Skin of body (tissue), 1 donor: ENCODE measurements at regions not wholly inside any gene's neighbourhood (a gene's known extent, or its start where the extent isn't known, plus 50 kb on each side); places are given as distances from the start of the nearest gene placed in this dataset.

Experiments used
- DNase-seq: peaks from one replicate; lab custom pipeline; 2025; lab: John Stamatoyannopoulos, UW

GRCh38 chr2:215772634-215773563, 240.5 kb downstream of the MREG start:
- DNase-seq: no peak

DNA sequence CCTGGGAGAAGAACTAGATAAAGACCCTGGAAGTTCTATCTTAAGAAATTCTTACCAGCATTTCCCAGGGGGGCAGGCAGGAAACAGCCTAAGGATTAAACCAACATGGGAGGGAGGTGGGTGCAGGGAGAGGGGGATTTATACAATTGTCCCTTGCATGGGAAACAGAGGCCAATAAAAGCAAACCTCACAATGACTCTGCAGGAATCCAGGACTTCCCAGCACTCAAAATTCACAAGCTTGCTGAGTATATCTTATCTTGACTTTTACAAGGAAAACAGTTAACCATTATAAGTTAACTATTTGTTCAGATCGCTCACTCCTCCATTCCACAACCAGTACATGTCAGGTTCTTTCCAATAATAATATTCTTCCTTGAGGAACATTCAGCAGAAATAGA, 241.3 kb downstream of the MREG start:
- no peak for DNase-seq

- DNase-seq: no peak
Observed at GRCh38 chr2:215771241-215771640, 242.1 kb downstream of the MREG start.

DNA sequence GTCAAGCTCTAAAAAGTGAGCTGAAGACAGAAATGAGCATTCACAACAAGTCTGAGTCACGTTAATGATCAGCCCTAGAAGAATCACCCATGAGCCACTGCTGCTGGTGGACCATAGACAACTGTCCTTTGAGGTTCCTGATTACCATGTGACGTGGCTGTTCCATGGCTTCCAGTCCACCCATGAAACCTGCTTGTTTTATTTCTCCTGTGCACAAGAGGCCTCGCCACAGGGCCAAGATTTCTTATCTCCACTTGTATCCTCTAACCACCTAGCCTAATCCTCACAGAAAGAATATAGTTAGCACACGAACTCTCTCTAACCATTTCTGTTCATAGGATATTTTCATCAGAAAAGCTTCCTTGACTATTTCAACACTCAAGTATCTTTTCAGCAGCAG, 242.7 kb downstream of the MREG start:
- no peak for DNase-seq

DNA sequence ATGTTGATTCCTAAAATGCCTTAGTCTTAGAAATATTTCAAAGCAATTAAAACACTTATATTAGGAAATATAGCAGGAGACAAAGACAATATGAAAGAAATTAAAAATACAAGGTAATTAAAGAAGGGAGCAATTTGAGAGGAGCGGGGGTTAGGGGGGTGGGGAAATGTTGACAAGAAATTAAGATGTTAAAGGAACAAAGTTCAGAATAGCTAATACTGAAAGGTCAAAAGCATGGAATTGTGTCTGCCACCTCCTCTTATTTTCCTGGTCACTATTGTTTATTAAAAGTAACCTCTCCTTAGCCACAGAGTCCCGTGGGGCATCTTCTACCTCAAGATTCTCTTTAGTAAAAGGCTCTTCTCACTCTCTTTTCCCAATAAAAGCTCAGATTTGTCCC, 244.1 kb downstream of the MREG start:
- no peak for DNase-seq

- no peak for DNase-seq
Observed at GRCh38 chr2:215767625-215768024, 245.7 kb downstream of the MREG start.

GRCh38 chr2:215765729-215766360, 247.5 kb downstream of the MREG start:
- no peak for DNase-seq

GRCh38 chr2:215764441-215765048, 248.8 kb downstream of the MREG start:
- DNase-seq: no peak

GRCh38 chr2:215760557-215760956, 252.8 kb downstream of the MREG start:
- DNase-seq: no peak

- no peak for DNase-seq
Observed at GRCh38 chr2:215760091-215760490, 253.3 kb downstream of the MREG start.

- DNase-seq: peak; percentile 44
Observed at GRCh38 chr2:215758691-215759090, 254.7 kb downstream of the MREG start.

- no peak for DNase-seq
Observed at GRCh38 chr2:215756346-215756730, 257.0 kb downstream of the MREG start.

- DNase-seq: peak; percentile 62
Observed at GRCh38 chr2:215755641-215756345, 257.6 kb downstream of the MREG start.

GRCh38 chr2:215754546-215754945, 258.8 kb downstream of the MREG start:
- no peak for DNase-seq

DNA sequence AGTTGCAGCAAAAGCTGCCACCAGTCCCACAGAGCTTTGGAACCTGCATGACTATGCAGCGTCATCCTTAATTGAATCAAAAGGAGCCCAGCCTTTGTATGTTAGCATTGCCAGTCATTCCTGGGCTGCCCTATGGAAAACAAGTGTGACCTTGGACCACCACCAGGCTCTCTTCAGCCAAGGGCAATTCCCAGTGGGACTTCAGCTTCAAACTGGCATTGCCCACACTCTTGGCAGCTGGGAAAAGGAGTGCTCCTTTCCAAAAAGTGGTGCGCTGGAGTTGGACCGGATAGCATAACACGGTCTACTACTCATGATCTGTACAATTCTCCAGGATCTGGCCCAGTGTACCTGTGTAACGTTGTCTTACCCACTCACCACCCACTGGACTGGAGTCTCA, 259.5 kb downstream of the MREG start:
- DNase-seq: no peak

DNA sequence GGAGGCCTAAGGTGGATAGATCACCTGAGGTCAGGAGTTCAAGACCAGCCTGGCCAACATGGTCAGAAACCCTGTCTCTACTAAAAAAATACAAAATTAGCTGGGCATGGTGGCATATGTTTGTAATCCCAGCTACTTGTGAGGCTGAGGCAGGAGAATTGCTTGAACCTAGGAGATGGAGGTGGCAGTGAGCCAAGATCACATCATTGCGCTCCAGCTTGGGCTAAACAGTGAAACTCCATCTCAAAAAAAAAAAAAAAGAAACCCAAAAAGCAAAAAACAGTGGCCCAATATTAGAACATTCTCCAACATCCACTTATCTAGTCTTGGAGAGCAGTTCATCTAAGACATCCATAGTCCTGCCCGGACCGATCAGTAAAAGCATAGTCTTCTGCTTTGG, 260.4 kb downstream of the MREG start:
- DNase-seq: no peak

DNA sequence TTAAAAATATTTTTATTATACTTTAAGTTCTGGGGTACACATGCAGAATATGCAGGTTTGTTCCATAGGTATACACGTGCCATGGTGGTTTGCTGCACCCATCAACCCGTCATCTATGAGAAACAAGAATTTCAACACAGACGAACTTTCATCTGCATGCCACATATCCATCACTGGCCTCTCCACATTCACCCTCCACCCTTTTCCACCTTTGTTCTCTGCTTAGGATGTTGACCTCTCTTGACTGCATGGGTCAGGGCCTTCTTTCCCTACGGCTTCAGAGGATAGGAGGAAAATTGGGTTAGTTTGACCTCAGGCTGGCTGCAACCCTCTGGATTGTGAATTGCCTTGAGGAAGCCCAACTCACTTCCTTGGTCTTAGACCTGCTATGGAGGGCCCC, 260.9 kb downstream of the MREG start:
- no peak for DNase-seq

- DNase-seq: no peak
Observed at GRCh38 chr2:215751911-215752272, 261.5 kb downstream of the MREG start.

- DNase-seq: no peak
Observed at GRCh38 chr2:215751200-215751910, 262.0 kb downstream of the MREG start.

DNA sequence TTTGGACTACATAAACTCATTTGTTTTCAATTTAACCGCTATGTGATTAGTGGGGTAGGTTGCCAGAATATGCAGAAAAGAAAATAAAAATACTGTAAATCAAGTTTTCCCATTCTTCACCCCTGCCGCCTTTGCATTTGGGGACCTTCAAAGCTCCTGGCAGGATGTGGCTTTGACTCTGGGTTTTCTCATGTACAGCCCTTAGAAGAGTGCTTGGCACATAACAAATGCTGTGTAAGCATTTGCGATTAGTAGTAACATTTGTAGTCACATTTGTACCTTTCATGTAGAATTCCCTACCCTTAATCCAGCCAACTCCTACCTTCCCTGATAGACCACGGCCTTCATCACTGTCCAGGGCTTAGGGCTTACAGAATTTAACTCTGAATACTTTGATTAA, 262.6 kb downstream of the MREG start:
- no peak for DNase-seq
